ENCODE measurements at regions not wholly inside any gene's neighbourhood (a gene's known extent, or its start where the extent isn't known, plus 50 kb on each side); places are given as distances from the start of the nearest gene placed in this dataset.

GRCh38 chr11:130666781-130667251 lies 218.4 kb downstream of the ADAMTS15 start:
- TF ChIP-seq, protein P1, sequence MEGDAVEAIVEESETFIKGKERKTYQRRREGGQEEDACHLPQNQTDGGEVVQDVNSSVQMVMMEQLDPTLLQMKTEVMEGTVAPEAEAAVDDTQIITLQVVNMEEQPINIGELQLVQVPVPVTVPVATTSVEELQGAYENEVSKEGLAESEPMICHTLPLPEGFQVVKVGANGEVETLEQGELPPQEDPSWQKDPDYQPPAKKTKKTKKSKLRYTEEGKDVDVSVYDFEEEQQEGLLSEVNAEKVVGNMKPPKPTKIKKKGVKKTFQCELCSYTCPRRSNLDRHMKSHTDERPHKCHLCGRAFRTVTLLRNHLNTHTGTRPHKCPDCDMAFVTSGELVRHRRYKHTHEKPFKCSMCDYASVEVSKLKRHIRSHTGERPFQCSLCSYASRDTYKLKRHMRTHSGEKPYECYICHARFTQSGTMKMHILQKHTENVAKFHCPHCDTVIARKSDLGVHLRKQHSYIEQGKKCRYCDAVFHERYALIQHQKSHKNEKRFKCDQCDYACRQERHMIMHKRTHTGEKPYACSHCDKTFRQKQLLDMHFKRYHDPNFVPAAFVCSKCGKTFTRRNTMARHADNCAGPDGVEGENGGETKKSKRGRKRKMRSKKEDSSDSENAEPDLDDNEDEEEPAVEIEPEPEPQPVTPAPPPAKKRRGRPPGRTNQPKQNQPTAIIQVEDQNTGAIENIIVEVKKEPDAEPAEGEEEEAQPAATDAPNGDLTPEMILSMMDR (IDR thresholded peaks at IDR 0.05), result no peak
- TF ChIP-seq POLR2A (IDR thresholded peaks at IDR 0.05), result no peak
